Activated T-cell treated with anti-CD3 and anti-CD28 coated beads, Interleukin-2, amount 50 U/mL, for 24 hours (primary cell): ENCODE measurements at regions not wholly inside any gene's neighbourhood (a gene's known extent, or its start where the extent isn't known, plus 50 kb on each side); places are given as distances from the start of the nearest gene placed in this dataset.

Source experiments
- DNase-seq: peaks from one replicate; pipeline ENCODE4 v3.0.0-alpha.2; 2020
- H3K27ac Mint-ChIP-seq: 2 replicates; pipeline ENCODE4 v1.8.0; 2020; ENCODE audit warnings: mild to moderate bottlenecking, mixed read lengths
- H3K27me3 Mint-ChIP-seq: 2 replicates; pipeline ENCODE4 v1.8.0; 2020; ENCODE audit warnings: mixed read lengths
- H3K36me3 Mint-ChIP-seq: 2 replicates; pipeline ENCODE4 v1.8.0; 2020; ENCODE audit warnings: low read depth, mixed read lengths
- H3K4me1 Mint-ChIP-seq: 2 replicates; pipeline ENCODE4 v1.8.0; 2020; ENCODE audit warnings: low read depth, mixed read lengths
- H3K4me3 Mint-ChIP-seq: 2 replicates; pipeline ENCODE4 v1.8.0; 2020; ENCODE audit warnings: mild to moderate bottlenecking, moderate library complexity, mixed read lengths
- H3K9me3 Mint-ChIP-seq: 2 replicates; pipeline ENCODE4 v1.8.0; 2020; ENCODE audit warnings: mixed read lengths

- DNase-seq, result no peak
- H3K9me3 Mint-ChIP-seq, result no peaks in the 10 kb centered on the region
- H3K27ac Mint-ChIP-seq, result peak overlapping the region; percentile 82
- H3K4me3 Mint-ChIP-seq, result no peak overlapping the region
- H3K4me1 Mint-ChIP-seq, result peaks cover 8% of the 10 kb centered on the region
- peaks cover 23% of the 10 kb centered on the region for H3K27me3 Mint-ChIP-seq
- H3K36me3 Mint-ChIP-seq, result no peaks in the 10 kb centered on the region
These were observed 132.7 kb upstream of the MAP3K7 start for GRCh38 chr6:90719321-90720195.

GRCh38 chr6:90716376-90716775, 129.5 kb upstream of the MAP3K7 start:
- H3K27ac Mint-ChIP-seq, result no peak overlapping the region
- H3K9me3 Mint-ChIP-seq, result no peaks in the 10 kb centered on the region
- DNase-seq, result no peak
- no peak overlapping the region for H3K4me3 Mint-ChIP-seq
- H3K36me3 Mint-ChIP-seq, result no peaks in the 10 kb centered on the region
- peaks cover 8% of the 10 kb centered on the region for H3K4me1 Mint-ChIP-seq
- peaks cover 32% of the 10 kb centered on the region for H3K27me3 Mint-ChIP-seq

- peaks cover 8% of the 10 kb centered on the region for H3K4me1 Mint-ChIP-seq
- no peaks in the 10 kb centered on the region for H3K36me3 Mint-ChIP-seq
- no peak overlapping the region for H3K4me3 Mint-ChIP-seq
- peaks cover 36% of the 10 kb centered on the region for H3K27me3 Mint-ChIP-seq
- no peak overlapping the region for H3K27ac Mint-ChIP-seq
- H3K9me3 Mint-ChIP-seq, result no peaks in the 10 kb centered on the region
- no peak for DNase-seq
These were observed 128.3 kb upstream of the MAP3K7 start for GRCh38 chr6:90715093-90715655.

DNA sequence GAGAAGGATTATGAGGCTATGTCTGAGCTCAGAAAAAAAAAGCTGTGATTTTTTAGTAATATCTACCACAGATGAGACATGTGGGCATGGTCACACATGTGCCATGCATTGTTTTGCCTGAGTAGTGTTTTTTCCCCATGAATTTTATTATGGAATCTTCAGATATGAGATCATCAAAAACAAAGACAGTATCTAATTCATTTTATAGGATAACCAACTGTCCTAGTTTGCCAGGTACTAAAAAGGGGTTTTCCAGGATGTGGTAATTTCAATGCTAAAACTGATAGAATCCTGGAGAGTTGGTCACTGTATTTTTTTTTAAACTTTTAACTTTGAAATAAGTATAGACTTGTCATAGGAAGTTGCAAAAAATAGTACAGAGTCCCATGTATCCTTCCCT, 127.4 kb upstream of the MAP3K7 start:
- H3K27ac Mint-ChIP-seq, result no peak overlapping the region
- peaks cover under 1% of the 10 kb centered on the region for H3K4me1 Mint-ChIP-seq
- peaks cover 44% of the 10 kb centered on the region for H3K27me3 Mint-ChIP-seq
- H3K9me3 Mint-ChIP-seq, result no peaks in the 10 kb centered on the region
- no peak overlapping the region for H3K4me3 Mint-ChIP-seq
- DNase-seq, result no peak
- H3K36me3 Mint-ChIP-seq, result no peaks in the 10 kb centered on the region

DNA sequence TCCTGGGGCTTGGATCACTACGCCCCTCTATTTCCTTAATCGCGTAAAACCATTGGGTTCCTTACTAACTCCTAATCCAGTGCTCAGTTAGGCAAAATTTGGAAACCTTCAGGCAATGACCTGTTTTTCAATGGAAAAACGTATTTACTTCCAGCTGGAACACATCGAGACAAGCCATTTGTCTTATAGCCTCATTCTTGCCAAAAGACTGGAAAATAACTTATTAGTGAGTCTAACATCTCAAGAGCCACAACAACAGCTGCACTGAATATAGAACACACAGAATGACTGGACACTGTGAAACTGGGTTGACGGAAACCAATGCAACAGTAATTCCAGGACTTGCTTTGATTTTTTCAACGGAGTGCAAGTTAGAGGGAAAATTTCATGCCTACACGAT, 125.2 kb upstream of the MAP3K7 start:
- Mint-ChIP-seq H3K36me3 (no peaks in the 10 kb centered on the region), H3K4me1 (no peaks in the 10 kb centered on the region), H3K4me3 (no peak overlapping the region), H3K27me3 (peaks cover 50% of the 10 kb centered on the region), H3K9me3 (no peaks in the 10 kb centered on the region), H3K27ac (no peak overlapping the region)
- DNase-seq, result no peak

DNA sequence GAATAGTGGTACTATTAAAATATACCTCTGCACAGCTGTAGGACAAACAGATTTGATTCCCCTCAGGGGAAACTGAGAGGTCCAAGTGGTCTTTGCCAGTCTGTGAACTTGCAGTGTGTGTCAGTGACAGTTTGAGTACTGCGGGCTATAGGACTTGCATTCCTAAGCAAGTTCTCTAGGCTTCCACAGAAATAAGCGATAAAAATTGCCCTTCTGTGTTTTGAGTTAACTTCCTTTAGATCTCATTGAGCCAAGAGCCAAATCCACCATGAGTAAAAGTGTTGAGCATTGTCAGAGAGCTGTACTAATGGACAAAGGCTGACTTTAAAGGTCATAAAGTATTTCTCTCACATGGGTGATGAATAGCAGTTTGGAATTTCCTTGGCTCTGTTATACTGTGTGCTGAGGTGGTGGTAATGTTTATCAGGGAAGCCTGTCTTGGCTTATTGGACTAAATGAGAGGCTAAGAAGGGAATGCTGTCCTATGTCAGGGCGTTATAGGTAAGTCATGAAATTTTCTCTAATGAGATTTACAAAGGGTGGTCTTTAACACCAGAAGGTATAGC, 122.6 kb upstream of the MAP3K7 start:
- Mint-ChIP-seq H3K9me3 (no peaks in the 10 kb centered on the region), H3K4me3 (no peak overlapping the region), H3K4me1 (no peaks in the 10 kb centered on the region), H3K36me3 (no peaks in the 10 kb centered on the region), H3K27ac (no peak overlapping the region), H3K27me3 (peaks cover 32% of the 10 kb centered on the region)
- no peak for DNase-seq

- Mint-ChIP-seq H3K36me3 (no peaks in the 10 kb centered on the region), H3K27ac (no peak overlapping the region), H3K4me1 (no peaks in the 10 kb centered on the region), H3K9me3 (no peaks in the 10 kb centered on the region), H3K4me3 (no peak overlapping the region), H3K27me3 (peaks cover 29% of the 10 kb centered on the region)
- no peak for DNase-seq
These were observed 121.4 kb upstream of the MAP3K7 start for GRCh38 chr6:90708206-90708737.

GRCh38 chr6:90707246-90707645, 120.4 kb upstream of the MAP3K7 start:
- Mint-ChIP-seq H3K36me3 (no peaks in the 10 kb centered on the region), H3K4me1 (no peaks in the 10 kb centered on the region), H3K4me3 (no peak overlapping the region), H3K27me3 (peaks cover 25% of the 10 kb centered on the region), H3K27ac (no peak overlapping the region), H3K9me3 (no peaks in the 10 kb centered on the region)
- DNase-seq, result no peak

DNA sequence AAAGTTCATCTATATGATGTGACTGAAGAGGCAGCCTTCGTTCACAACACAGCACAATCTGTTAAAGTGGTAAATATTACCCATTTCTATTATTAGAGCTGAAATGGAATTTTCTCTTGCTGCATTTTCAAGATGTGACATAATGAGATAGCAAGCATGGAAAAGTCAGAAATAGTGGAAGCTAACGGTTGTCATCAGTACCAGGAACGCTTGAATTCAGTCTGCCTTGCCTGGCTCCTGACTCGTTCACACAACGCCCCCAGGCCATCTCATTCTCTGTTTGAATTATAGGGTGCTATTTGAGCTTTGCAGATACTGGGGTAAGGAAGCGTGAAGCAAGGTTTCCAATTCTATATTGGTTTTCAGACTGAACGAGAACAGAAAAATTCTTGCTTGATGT, 116.5 kb upstream of the MAP3K7 start:
- H3K36me3 Mint-ChIP-seq, result no peaks in the 10 kb centered on the region
- DNase-seq, result no peak
- no peaks in the 10 kb centered on the region for H3K9me3 Mint-ChIP-seq
- H3K4me3 Mint-ChIP-seq, result no peak overlapping the region
- no peak overlapping the region for H3K27ac Mint-ChIP-seq
- H3K4me1 Mint-ChIP-seq, result peaks cover 9% of the 10 kb centered on the region
- H3K27me3 Mint-ChIP-seq, result no peaks in the 10 kb centered on the region

DNA sequence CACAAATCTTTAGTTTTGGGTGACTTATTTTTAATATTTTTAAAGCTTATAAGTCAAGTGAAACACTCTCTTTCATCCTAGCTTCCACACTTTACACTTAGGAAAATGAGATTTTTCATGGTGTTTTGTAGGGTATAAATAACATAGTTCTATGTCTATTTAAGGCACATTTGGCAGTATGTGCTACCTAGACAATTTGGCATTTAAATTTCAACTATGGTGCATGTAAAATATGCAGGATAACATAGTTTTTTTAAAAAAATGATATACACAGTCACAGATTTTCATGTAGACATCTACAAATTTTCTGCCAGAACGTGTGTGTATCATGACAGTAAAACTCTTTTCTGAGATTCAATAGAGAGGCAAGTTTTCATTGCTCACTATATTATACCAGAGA, 115.1 kb upstream of the MAP3K7 start:
- DNase-seq, result no peak
- H3K9me3 Mint-ChIP-seq, result no peaks in the 10 kb centered on the region
- H3K4me1 Mint-ChIP-seq, result peaks cover 9% of the 10 kb centered on the region
- no peaks in the 10 kb centered on the region for H3K36me3 Mint-ChIP-seq
- no peak overlapping the region for H3K4me3 Mint-ChIP-seq
- H3K27ac Mint-ChIP-seq, result no peak overlapping the region
- no peaks in the 10 kb centered on the region for H3K27me3 Mint-ChIP-seq

- no peaks in the 10 kb centered on the region for H3K36me3 Mint-ChIP-seq
- H3K27me3 Mint-ChIP-seq, result no peaks in the 10 kb centered on the region
- peaks cover 9% of the 10 kb centered on the region for H3K4me1 Mint-ChIP-seq
- no peaks in the 10 kb centered on the region for H3K9me3 Mint-ChIP-seq
- no peak for DNase-seq
- no peak overlapping the region for H3K4me3 Mint-ChIP-seq
- H3K27ac Mint-ChIP-seq, result no peak overlapping the region
These were observed 114.4 kb upstream of the MAP3K7 start for GRCh38 chr6:90701146-90701781.

DNA sequence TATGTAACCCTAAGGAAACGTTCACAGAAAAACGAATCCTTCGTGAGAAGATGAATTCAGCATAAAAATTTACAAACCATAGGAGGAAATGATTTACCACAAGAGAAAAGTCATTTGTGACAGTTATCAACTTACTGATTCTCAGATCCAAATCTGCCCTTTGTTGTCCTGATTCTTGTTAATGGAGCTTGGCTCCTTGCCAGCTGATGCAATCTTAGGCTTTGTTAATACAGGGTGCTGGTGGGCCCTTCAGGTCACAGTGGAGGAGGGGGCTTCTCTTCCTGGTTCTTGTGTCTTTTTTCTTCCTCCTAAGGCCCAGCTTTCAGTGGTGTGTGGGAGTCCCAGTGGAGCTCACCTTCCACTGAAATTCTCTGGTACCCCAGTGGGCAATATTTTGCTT, 108.4 kb upstream of the MAP3K7 start:
- Mint-ChIP-seq H3K27me3 (peaks cover 16% of the 10 kb centered on the region), H3K27ac (no peak overlapping the region), H3K4me1 (no peaks in the 10 kb centered on the region), H3K9me3 (peaks cover 2% of the 10 kb centered on the region), H3K36me3 (no peaks in the 10 kb centered on the region), H3K4me3 (no peak overlapping the region)
- no peak for DNase-seq

GRCh38 chr6:90694802-90695201, 107.9 kb upstream of the MAP3K7 start:
- H3K4me3 Mint-ChIP-seq, result no peak overlapping the region
- DNase-seq, result no peak
- peaks cover 2% of the 10 kb centered on the region for H3K9me3 Mint-ChIP-seq
- no peaks in the 10 kb centered on the region for H3K36me3 Mint-ChIP-seq
- H3K4me1 Mint-ChIP-seq, result no peaks in the 10 kb centered on the region
- H3K27me3 Mint-ChIP-seq, result peaks cover 18% of the 10 kb centered on the region
- H3K27ac Mint-ChIP-seq, result no peak overlapping the region

- Mint-ChIP-seq H3K9me3 (peaks cover 2% of the 10 kb centered on the region), H3K4me1 (no peaks in the 10 kb centered on the region), H3K27ac (no peak overlapping the region), H3K36me3 (no peaks in the 10 kb centered on the region), H3K4me3 (no peak overlapping the region), H3K27me3 (peaks cover 30% of the 10 kb centered on the region)
- DNase-seq, result no peak
These were observed 105.0 kb upstream of the MAP3K7 start for GRCh38 chr6:90691823-90692222.

DNA sequence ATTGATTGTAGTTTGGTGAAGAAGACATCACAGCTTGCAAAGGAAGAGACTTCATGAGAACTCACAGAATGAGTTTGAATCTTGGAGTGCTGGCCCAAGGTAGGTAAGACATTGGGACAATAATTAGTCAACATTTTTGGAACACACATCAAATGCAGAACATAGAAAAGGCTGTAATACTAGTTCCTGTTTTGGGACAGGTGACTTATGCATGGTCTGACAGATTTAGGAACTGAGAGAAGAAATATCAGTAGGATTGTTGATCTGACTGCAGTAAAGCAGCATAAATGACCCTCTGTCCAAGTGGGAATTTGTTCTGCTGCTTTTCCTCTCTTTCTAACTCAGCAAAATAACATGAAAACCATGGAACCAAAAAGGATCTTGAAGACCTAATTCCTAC, 102.3 kb upstream of the MAP3K7 start:
- H3K36me3 Mint-ChIP-seq, result no peaks in the 10 kb centered on the region
- no peak overlapping the region for H3K4me3 Mint-ChIP-seq
- no peak for DNase-seq
- peaks cover 42% of the 10 kb centered on the region for H3K27me3 Mint-ChIP-seq
- no peaks in the 10 kb centered on the region for H3K9me3 Mint-ChIP-seq
- no peaks in the 10 kb centered on the region for H3K4me1 Mint-ChIP-seq
- no peak overlapping the region for H3K27ac Mint-ChIP-seq
